Prostate gland (tissue), 2 donors: ENCODE measurements at regions not wholly inside any gene's neighbourhood (a gene's known extent, or its start where the extent isn't known, plus 50 kb on each side); places are given as distances from the start of the nearest gene placed in this dataset.
"Not testable (repeated sequence)": the region's sequence is repeated elsewhere in the genome, so short reads cannot be mapped to it uniquely, and the experiment has no call there.

ENCODE experiments used
- DNase-seq: peaks from one replicate; pipeline ENCODE4 v3.0.0-alpha.2; 2019; ENCODE audit warnings: low spot score
- H3K27ac ChIP-seq, 2 donors: fragments of 200-600 bp; sonication (generic); 2 replicates each; pipeline ENCODE4 v1.5.1; 2017 to 2019
- H3K27me3 ChIP-seq: fragments of 200-600 bp; sonication (generic); replicated peaks from 2 replicates; pipeline ENCODE4 v1.5.1; 2019; ENCODE audit not compliant: insufficient read depth
- H3K36me3 ChIP-seq, 2 donors: fragments of 200-600 bp; sonication (generic); 1 replicate in 1 of 2; 2 replicates in 1 of 2; pipeline versions ENCODE4 v1.5.1 to v1.8.1; 2017 to 2019
- H3K4me1 ChIP-seq: fragments of 200-600 bp; sonication (generic); replicated peaks from 2 replicates; pipeline ENCODE4 v1.5.1; 2019
- H3K4me3 ChIP-seq, 2 donors: fragments of 200-600 bp; sonication (generic); 2 replicates each; pipeline ENCODE4 v1.5.1; 2017 to 2019
- H3K9me3 ChIP-seq: fragments of 200-600 bp; sonication (generic); 2 replicates; pipeline ENCODE4 v1.5.1; 2017
- CTCF ChIP-seq, 4 experiments: fragments of 200-600 bp in 2 of 4; fragments of 450-650 bp in 2 of 4; sonication (generic) in 2 of 4; IDR thresholded peaks; 1 replicate in 3 of 4; 2 replicates in 1 of 4; pipeline ENCODE4 v1.5.1; 2016 to 2019; ENCODE audit warnings: antibody characterized with exemption in 4 of 4, mild to moderate bottlenecking in 2 of 4, moderate library complexity in 2 of 4
- POLR2A ChIP-seq: fragments of 450-650 bp; IDR thresholded peaks from one replicate; pipeline ENCODE4 v1.6.1; 2016; ENCODE audit warnings: antibody characterized with exemption, mild to moderate bottlenecking
- POLR2AphosphoS5 ChIP-seq: sonication (generic); formaldehyde crosslinking; IDR thresholded peaks from one replicate; pipeline ENCODE4 v1.6.1; 2017; ENCODE audit warnings: antibody characterized with exemption
- WGBS: methylation state at CpG from one replicate; pipeline ENCODE4 v1.1.5; 2018; 5-methylcytosine and 5-hydroxymethylcytosine counted together
- intact Hi-C: fragments of 100-400 bp; cut with DNase I; formaldehyde crosslinking; loops from one replicate; pipeline ENCODE4 v1.14.2; 2022

- intact Hi-C loops, result no loop called here
- Histone ChIP-seq H3K4me1 (no peaks in the 10 kb centered on the region), H3K27me3 (no peaks in the 10 kb centered on the region), H3K27ac (no peak overlapping the region), H3K9me3 (no peaks in the 10 kb centered on the region), H3K4me3 (no peak overlapping the region), H3K36me3 (no peaks in the 10 kb centered on the region)
- TF ChIP-seq POLR2A (no peak), POLR2AphosphoS5 (no peak), CTCF (IDR thresholded peaks at IDR 0.05) (no peak)
- no peak for DNase-seq
- 24% methylated on average over 3 of the region's 3 CpGs for WGBS
Observed at GRCh38 chr6:90892271-90892670, 305.4 kb upstream of the MAP3K7 start.

- Histone ChIP-seq H3K4me3 (no peak overlapping the region), H3K27ac (no peak overlapping the region), H3K4me1 (no peaks in the 10 kb centered on the region), H3K36me3 (no peaks in the 10 kb centered on the region), H3K27me3 (no peaks in the 10 kb centered on the region), H3K9me3 (no peaks in the 10 kb centered on the region)
- TF ChIP-seq CTCF (IDR thresholded peaks at IDR 0.05) (no peak), POLR2AphosphoS5 (no peak), POLR2A (no peak)
- 52% methylated on average over 5 of the region's 5 CpGs for WGBS
- intact Hi-C loops, result no loop called here
- DNase-seq, result no peak
Observed at GRCh38 chr6:90891355-90891754, 304.5 kb upstream of the MAP3K7 start.

GRCh38 chr6:90890683-90891330, 303.9 kb upstream of the MAP3K7 start:
- 21% methylated on average over 8 of the region's 8 CpGs for WGBS
- Histone ChIP-seq H3K27me3 (no peaks in the 10 kb centered on the region), H3K4me1 (no peaks in the 10 kb centered on the region), H3K4me3 (no peak overlapping the region), H3K9me3 (no peaks in the 10 kb centered on the region), H3K36me3 (no peaks in the 10 kb centered on the region), H3K27ac (no peak overlapping the region)
- no peak for DNase-seq
- intact Hi-C loops, result no loop called here
- TF ChIP-seq POLR2AphosphoS5, result no peak
- no peak for TF ChIP-seq POLR2A
- no peak for TF ChIP-seq CTCF (IDR thresholded peaks at IDR 0.05)

- Histone ChIP-seq H3K4me3 (no peak overlapping the region), H3K27me3 (no peaks in the 10 kb centered on the region), H3K9me3 (no peaks in the 10 kb centered on the region), H3K36me3 (no peaks in the 10 kb centered on the region), H3K27ac (no peak overlapping the region), H3K4me1 (no peaks in the 10 kb centered on the region)
- DNase-seq, result no peak
- intact Hi-C loops, result no loop called here
- no peak for TF ChIP-seq POLR2AphosphoS5
- no peak for TF ChIP-seq POLR2A
- TF ChIP-seq CTCF (IDR thresholded peaks at IDR 0.05), result no peak
Observed at GRCh38 chr6:90887764-90888163, 300.9 kb upstream of the MAP3K7 start.

- Histone ChIP-seq H3K27me3 (no peaks in the 10 kb centered on the region), H3K4me1 (no peaks in the 10 kb centered on the region), H3K36me3 (no peaks in the 10 kb centered on the region), H3K4me3 (no peak overlapping the region), H3K27ac (no peak overlapping the region), H3K9me3 (no peaks in the 10 kb centered on the region)
- DNase-seq, result no peak
- WGBS, result 67% methylated on average over 10 of the region's 10 CpGs
- TF ChIP-seq POLR2AphosphoS5 (no peak), CTCF (IDR thresholded peaks at IDR 0.05) (no peak), POLR2A (no peak)
- intact Hi-C loops, result no loop called here
Observed at GRCh38 chr6:90885611-90886056, 298.8 kb upstream of the MAP3K7 start.

- 100% methylated on average over 4 of the region's 4 CpGs for WGBS
- DNase-seq, H3K36me3 ChIP-seq, H3K27me3 ChIP-seq, H3K4me1 ChIP-seq, intact Hi-C loops, H3K27ac ChIP-seq, H3K4me3 ChIP-seq, H3K9me3 ChIP-seq: not testable (repeated sequence)
Observed at GRCh38 chr6:90885137-90885536, 298.3 kb upstream of the MAP3K7 start.
